ENCODE measurements at regions not wholly inside any gene's neighbourhood (a gene's known extent, or its start where the extent isn't known, plus 50 kb on each side); places are given as distances from the start of the nearest gene placed in this dataset.

GRCh38 chr2:33984131-33984530, 385.0 kb upstream of the FAM98A start:
- TF ChIP-seq EZH2phosphoT487 (IDR thresholded peaks at IDR 0.05; ENCODE audit: borderline replicate concordance, low read depth, low read length) (no peak), CTCF (conservative IDR thresholded peaks at IDR 0.05; ENCODE audit: low read length) (no peak)
- no TSS peak for BruUV-seq (replicated peaks)

GRCh38 chr2:33978471-33978870, 379.4 kb upstream of the FAM98A start:
- H3K9me3 ChIP-seq (ENCODE audit: low read length) = no peaks in the 10 kb centered on the region
- BruUV-seq (replicated peaks) = no TSS peak
- intact Hi-C loops (cut with micrococcal nuclease; ENCODE audit: unreplicated experiment) = no loop called here
- no peaks in the 10 kb centered on the region for H4K20me1 ChIP-seq (ENCODE audit: insufficient read depth, low read length)
- H3K4me1 ChIP-seq (ENCODE audit: insufficient read depth, low read length, poor library complexity, severe bottlenecking) = no peaks in the 10 kb centered on the region
- no peak for DNase-seq (ENCODE audit: low spot score)
- no peak overlapping the region for H3K4me3 ChIP-seq (ENCODE audit: low read depth, low read length, poor library complexity, severe bottlenecking)
- TF ChIP-seq EZH2phosphoT487 (IDR thresholded peaks at IDR 0.05; ENCODE audit: borderline replicate concordance, low read depth, low read length) (no peak), CTCF (conservative IDR thresholded peaks at IDR 0.05; ENCODE audit: low read length) (no peak)
- ChIA-PET POLR2A (no interaction called here), CTCF (ENCODE audit: unreplicated experiment) (no interaction called here)
- H2AFZ ChIP-seq (ENCODE audit: low read length) = no peak overlapping the region
- H3K4me2 ChIP-seq (ENCODE audit: low read length) = no peak overlapping the region
- H3K27ac ChIP-seq (ENCODE audit: low read depth, low read length, poor library complexity, severe bottlenecking) = no peak overlapping the region
- H3K36me3 ChIP-seq (ENCODE audit: insufficient read depth, low read length) = no peaks in the 10 kb centered on the region
- no peaks in the 10 kb centered on the region for H3K9me2 ChIP-seq (ENCODE audit: insufficient read depth, low read length)
- H3K79me2 ChIP-seq (ENCODE audit: insufficient read depth, low read depth, low read length) = no peaks in the 10 kb centered on the region

More at GRCh38 chr2:33984131-33984530, 385.0 kb upstream of the FAM98A start:
- H3K79me2 ChIP-seq (ENCODE audit: insufficient read depth, low read depth, low read length) = no peaks in the 10 kb centered on the region
- POLR2A ChIA-PET = interaction anchor here (0.7 to 0.8 kb wide), 2 partner anchors 37 to 51 kb away, joined by 3 to 4 read pairs; no protein-coding TSS in a partner anchor
- H3K4me2 ChIP-seq (ENCODE audit: low read length) = no peak overlapping the region
- CTCF ChIA-PET (ENCODE audit: unreplicated experiment) = no interaction called here
- intact Hi-C loops (cut with micrococcal nuclease; ENCODE audit: unreplicated experiment) = no loop called here
- no peaks in the 10 kb centered on the region for H3K9me2 ChIP-seq (ENCODE audit: insufficient read depth, low read length)
- DNase-seq (ENCODE audit: low spot score) = no peak
- H3K36me3 ChIP-seq (ENCODE audit: insufficient read depth, low read length) = no peaks in the 10 kb centered on the region
- no peak overlapping the region for H3K27ac ChIP-seq (ENCODE audit: low read depth, low read length, poor library complexity, severe bottlenecking)
- H4K20me1 ChIP-seq (ENCODE audit: insufficient read depth, low read length) = no peaks in the 10 kb centered on the region
- H2AFZ ChIP-seq (ENCODE audit: low read length) = no peak overlapping the region
- H3K4me1 ChIP-seq (ENCODE audit: insufficient read depth, low read length, poor library complexity, severe bottlenecking) = no peaks in the 10 kb centered on the region
- H3K9me3 ChIP-seq (ENCODE audit: low read length) = no peaks in the 10 kb centered on the region
- H3K4me3 ChIP-seq (ENCODE audit: low read depth, low read length, poor library complexity, severe bottlenecking) = no peak overlapping the region

GRCh38 chr2:33975498-33975897, 376.4 kb upstream of the FAM98A start:
- Histone ChIP-seq H3K9me2 (ENCODE audit: insufficient read depth, low read length) (no peaks in the 10 kb centered on the region), H4K20me1 (ENCODE audit: insufficient read depth, low read length) (no peaks in the 10 kb centered on the region), H3K9me3 (ENCODE audit: low read length) (no peaks in the 10 kb centered on the region), H3K79me2 (ENCODE audit: insufficient read depth, low read depth, low read length) (no peaks in the 10 kb centered on the region), H3K4me3 (ENCODE audit: low read depth, low read length, poor library complexity, severe bottlenecking) (no peak overlapping the region), H3K27ac (ENCODE audit: low read depth, low read length, poor library complexity, severe bottlenecking) (no peak overlapping the region), H2AFZ (ENCODE audit: low read length) (no peak overlapping the region), H3K4me2 (ENCODE audit: low read length) (no peak overlapping the region), H3K36me3 (ENCODE audit: insufficient read depth, low read length) (no peaks in the 10 kb centered on the region), H3K4me1 (ENCODE audit: insufficient read depth, low read length, poor library complexity, severe bottlenecking) (no peaks in the 10 kb centered on the region)
- POLR2A ChIA-PET = no interaction called here
- TF ChIP-seq EZH2phosphoT487 (IDR thresholded peaks at IDR 0.05; ENCODE audit: borderline replicate concordance, low read depth, low read length) (no peak), CTCF (conservative IDR thresholded peaks at IDR 0.05; ENCODE audit: low read length) (no peak)
- no TSS peak for BruUV-seq (replicated peaks)
- no peak for DNase-seq (ENCODE audit: low spot score)
- intact Hi-C loops (cut with micrococcal nuclease; ENCODE audit: unreplicated experiment) = no loop called here
- CTCF ChIA-PET (ENCODE audit: unreplicated experiment) = no interaction called here

All from OCI-LY7 (cell line).